Hematopoietic multipotent progenitor cell treated with erythropoietin and hydrocortisone succinate and interleukin-3 and kit ligand, for 4 days (in vitro differentiated cells): ENCODE measurements at regions not wholly inside any gene's neighbourhood (a gene's known extent, or its start where the extent isn't known, plus 50 kb on each side); places are given as distances from the start of the nearest gene placed in this dataset.

ENCODE experiments used
- DNase-seq: peaks from one replicate; pipeline ENCODE4 v3.0.0-alpha.2; 2015

DNA sequence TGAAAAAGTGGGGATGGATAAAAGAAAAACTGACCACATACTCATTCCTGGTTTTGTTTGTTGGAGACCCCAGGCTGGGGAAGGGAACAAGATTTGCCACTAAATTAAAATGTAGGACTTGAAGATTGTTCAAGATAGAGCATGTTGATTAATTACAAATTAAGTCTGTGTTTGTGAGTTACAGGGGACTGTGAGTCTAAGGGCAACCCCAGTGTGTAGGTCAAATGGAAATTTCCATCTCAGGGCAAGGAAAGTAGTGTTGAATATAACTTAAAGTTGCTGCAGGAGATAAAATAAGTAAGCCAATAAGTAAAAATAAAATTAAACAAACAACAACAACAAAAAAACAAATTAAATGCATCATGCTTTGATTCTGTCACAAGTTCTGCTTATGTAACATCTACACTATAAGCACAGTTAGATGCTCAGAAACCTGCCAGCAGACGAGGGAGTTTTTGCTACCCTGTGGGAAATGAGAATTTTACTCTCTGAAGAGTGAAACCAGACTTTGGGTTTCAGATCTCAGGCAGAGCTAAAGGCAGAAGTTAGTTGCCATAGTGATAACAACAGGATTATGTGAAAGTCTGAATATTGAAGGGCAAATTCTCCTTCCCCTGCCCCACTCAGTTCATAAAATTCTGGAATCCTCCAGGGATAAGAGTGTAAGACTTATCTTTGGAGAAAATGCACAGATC lies 352.3 kb downstream of the GRXCR1 start:
- no peak for DNase-seq

DNA sequence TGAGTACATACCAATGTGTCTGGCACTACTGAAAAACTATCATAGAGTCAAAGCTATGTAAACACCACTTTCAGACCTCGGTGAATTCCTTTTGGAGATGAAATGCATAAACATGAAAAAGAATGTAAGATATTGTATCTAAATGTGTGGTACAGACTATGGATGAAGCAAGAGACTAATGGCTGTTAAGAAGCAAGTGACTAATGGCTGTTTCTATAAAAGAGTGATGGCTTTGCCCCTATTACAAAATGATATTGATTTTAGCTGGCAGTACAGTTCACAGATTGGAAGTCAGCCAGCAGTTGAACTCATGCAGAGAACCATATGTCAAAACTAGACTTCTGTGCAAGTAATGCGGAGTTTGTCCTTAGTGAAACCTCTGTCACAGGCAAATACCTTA lies 359.3 kb downstream of the GRXCR1 start:
- no peak for DNase-seq

DNA sequence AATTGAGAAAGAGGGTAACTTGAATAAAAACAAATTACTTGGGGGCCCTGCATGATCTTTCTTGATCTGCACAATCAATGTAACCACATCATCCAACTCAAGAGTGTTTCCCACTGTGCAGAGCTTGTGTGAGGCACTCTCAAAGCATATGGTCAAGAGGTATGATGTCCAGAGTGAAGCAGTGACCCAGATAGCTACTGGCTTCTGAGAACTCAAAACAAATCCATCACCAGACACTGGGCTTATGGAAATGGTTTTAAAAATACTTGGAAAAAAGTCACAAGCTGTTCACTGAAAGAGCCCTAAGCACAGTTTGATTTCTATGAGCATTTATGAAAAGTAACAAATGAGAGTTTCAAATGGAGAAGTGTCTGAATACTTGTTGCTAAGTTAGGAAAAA lies 361.0 kb downstream of the GRXCR1 start:
- DNase-seq, result no peak

DNA sequence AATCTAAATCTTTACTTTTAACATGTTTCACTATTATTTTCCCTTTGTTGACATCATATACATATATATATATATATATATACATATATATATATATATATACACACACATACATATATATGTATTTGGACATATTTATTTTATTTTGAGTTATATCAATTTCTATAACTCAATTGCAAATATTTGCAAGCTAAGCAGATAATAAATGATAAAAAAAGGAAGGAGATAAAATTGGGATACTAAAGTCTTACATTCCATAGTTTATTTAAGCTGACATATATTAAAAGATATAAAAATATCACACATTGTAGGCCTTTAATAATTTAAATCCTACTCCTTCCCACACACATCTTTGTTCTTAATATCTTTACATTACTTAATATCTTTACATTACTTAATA lies 372.2 kb downstream of the GRXCR1 start:
- no peak for DNase-seq

DNA sequence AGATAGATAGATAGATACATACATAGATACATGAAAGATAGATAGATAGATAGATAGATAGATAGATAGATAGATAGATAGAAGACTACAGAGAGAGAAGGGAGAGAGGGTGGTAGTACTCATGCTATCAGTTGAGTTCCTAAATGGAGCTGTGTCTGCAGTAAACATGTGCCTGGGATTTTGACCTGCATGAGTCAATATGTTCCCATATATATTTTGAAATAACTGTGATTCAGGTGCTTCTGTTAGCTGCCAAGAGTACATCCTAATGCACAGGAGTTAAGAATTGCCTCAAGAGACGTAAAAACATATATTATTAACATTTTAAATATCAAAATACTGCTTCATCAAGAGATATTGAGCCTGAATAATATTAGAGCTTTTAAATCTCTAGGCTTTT lies 379.4 kb downstream of the GRXCR1 start:
- no peak for DNase-seq

DNA sequence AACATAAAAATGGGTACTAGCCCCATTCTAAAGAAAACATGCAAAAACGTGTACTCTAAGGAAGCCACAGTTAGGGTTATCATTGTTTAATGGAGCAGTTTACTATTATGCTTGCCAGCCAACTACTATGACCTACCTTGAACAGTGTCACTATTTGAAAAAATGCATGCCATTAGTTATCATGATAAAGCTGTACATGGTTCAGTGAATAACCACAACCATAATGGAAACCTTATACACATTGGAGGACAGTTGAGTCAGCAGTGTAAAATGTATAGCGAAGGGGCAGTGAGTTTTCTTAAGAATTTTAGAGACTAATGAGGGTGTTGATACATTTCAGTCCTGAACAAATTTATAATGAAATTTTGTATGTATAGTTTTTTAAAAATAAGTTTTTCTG lies 381.9 kb downstream of the GRXCR1 start:
- DNase-seq, result no peak

DNA sequence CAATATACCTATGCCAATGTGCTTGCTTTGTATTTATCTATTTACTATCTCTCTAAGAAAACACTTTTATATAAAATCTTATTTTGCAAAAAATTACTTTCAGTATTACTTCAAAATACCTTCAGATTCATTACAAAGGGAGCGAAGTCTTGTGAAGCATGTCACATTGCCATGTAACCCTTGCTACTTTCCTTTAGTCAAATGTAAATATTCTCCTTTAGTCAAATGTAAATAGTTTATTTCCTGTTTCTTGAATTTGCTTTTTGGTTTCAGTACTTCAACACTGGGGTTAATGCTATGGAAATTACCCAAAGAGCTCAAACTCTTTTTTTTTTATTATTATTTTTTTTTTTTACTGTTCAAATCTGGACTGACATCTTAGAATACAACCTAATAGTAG lies 383.3 kb downstream of the GRXCR1 start:
- no peak for DNase-seq

DNA sequence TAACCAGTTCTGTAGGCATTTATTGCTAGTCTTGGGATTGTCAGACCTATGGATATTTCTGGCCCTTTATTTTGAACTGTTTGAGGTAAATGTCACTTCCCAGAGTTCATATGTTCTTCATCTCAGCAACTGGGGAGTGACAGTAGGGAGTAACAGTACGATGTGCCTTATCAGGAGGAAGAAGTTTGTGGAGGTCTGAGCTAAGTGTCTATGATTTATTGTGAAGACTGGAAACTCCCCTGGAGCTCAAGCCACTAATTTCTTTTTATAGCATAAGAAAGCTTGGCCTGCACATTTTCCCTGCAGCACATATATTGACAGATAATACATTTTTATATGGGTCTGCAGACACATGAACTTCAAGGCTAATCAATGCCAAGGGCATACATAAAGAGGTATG lies 383.8 kb downstream of the GRXCR1 start:
- DNase-seq, result no peak

DNA sequence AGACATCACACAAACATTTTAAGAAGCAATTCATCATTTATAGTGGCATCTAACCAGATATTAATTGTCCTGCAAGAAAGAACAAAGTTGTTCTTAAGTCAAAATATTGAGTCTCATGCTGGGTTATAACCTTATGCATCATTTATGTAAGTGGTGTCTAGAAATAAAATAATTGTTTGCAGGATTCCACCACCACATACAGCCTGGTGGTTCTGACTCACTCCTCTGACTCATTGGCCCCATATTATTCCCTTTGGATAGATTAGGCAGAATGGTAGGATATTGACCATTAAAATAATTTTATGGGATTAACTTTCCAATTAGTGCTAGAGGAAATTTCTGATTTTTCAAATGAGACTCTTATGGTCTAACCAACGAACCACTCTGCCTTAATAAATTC lies 384.5 kb downstream of the GRXCR1 start:
- DNase-seq, result no peak

DNA sequence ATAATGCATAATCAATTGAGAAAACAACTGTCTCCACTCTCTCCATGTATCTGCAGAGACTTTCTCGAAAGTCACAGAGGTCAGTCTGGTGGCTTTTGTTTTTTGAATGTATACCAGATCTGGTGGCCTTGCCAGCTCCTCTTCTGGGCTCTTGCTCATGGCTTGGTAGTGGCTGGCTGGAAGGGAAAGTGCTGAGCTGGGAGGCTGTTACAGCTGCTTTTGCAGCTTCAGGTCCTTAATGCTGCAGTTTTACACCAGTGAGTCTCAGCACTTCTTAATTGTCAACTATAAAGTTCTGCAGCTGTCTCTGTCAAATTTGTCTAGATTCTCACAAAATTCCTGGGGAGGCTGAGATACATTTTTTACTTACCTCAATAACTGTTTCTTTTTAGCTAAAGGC lies 390.0 kb downstream of the GRXCR1 start:
- DNase-seq, result no peak

DNA sequence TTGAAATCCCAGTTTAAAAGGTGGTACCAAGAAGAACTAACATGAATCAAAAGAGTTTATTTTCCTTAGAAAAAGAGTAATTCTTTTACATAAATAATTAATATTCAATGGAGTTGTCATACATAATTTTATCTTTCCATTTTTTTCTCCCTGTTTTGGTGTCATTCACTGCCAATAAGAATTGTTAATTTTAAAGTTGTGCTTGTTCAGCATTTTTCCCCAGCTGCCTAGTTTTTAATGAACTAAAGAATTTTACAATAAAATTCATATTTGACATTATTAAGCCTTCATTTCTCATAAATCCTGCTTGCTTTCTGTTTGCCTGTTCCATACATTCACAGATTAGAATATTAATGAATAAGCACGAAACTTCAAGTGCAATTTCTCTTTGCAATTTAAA lies 393.6 kb downstream of the GRXCR1 start:
- no peak for DNase-seq

DNA sequence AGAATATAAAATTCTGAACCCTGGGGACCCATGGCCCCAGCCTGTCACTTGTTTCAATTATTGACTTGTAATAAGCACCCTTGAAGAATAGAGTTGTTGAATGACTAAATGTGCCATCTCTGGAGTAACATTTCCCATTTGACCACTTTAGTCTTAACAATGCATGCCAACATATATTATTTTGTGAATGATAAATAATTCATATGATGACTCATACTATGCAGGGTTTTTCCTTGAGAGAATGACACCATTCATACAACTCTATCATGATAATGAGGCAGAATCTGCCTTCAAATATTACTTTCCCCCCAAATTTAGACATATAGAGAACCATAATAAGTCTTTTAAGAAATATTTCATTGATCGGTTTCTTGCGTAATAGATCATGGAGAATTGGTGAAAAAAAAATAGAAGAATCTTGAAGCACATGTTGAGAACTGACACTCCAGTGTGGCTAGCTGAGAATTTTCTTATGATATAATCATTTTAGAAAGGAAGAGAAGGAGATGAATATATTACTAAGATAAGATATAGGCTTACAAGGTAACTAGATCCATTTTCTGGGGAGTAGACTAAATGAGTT lies 404.5 kb downstream of the GRXCR1 start:
- DNase-seq, result no peak

DNA sequence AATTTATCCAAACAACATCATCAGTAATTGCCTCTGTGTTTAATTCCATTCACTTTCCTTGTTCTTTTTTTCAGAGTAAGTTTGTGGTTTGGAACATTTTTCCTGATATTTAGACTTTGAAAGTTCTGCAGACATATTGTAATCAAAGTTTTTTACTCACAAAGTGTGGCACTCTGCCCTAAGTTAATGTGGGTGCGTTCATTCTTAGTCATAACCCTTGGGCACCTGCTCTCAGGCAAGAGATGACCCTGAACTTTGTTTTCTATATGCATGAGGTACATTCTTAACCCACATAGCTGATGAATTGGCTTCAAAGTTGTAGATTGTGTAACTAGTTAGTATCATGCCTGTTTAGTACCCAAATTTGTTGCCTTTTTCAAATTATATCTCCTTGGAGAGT lies 424.3 kb downstream of the GRXCR1 start:
- DNase-seq, result no peak

DNA sequence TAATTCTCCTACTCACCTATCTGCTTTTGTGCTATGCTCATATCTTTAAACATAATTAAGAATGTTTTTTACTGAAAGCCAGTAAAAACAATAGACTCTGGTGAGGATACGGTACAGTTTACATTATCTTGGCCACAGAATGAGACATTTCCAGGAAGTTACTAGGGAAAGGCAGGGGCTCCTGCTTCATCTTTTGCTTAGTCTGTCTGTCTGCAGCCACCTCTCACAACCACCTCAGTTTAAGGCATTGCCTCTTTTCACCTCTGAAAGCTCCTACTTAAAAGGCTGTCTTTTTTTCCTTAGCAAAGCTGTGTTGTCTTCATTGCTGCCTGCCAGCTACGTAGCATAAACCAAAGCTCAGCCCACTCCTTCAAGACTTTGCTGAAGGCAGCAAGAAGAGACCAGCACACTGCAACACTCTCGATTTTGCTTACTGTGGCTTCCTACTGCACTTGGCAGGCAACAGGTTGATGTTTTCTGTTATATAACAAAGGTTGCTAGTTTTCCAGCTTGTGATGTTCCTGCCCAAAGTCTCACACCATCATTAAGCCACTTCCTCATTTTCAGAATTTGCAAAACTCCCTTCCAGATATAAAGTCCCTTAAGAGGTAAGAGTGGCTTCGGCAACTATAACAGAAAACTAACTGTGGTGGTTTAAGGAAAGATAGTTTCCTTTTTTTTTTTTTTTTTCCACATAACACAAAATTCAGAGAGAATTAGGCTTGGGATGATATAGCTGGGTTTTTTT lies 432.9 kb downstream of the GRXCR1 start:
- DNase-seq, result peak; percentile 41

DNA sequence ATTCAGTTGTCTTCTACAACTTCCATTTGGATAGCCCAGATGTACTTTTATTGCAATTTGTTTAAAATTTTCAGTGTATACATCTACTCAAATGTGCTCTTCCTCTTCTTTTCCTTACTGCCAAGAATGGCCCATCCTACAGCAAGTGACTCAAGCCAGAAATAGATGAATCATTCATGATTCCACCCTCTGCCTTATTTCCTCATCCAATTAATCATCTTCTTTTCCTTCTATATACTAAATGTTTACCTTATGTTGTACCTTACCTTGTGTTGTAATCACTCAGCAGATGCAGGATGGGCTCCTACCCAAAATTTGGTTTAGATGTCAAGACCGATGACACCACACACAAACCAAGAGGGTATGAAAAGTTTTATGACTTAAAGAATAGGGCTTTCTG lies 437.8 kb downstream of the GRXCR1 start:
- DNase-seq, result no peak

DNA sequence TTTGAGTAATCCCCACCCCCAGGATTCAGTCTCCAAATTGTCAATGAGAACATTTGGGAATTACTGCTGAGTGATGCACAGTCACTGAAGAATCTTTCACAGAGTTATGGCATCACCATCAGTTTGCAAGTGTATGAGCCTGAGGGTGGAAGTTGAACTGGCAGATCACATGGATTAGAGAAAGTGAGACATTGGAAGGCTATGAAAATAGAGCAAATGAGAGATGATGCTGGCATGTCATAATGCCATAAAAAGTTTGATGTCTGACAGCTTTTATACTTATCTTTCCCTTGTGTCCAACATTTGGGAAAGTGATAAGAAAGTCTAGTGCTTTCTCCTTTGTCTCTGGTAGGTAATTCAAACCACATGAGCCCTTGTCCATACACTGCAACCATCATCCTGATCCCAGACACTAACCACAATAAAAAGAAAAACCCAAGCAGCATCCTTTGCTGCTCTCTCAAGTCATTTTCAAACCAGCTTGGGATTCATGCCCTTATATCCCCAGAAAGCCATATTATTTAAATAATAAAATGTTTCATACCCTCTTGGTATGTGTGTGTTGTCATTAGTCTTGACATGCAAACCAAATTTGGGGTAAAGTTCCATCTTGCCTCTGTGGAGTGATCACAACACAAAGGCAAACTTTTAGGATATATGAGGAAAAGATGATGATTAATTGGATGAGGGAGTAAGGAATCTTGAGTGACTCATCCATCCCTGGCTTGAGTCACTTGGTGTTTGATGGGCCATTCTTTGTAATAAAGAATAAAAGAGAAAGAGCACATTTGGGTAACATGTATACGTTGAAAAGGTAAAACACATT lies 438.9 kb downstream of the GRXCR1 start:
- DNase-seq, result no peak

DNA sequence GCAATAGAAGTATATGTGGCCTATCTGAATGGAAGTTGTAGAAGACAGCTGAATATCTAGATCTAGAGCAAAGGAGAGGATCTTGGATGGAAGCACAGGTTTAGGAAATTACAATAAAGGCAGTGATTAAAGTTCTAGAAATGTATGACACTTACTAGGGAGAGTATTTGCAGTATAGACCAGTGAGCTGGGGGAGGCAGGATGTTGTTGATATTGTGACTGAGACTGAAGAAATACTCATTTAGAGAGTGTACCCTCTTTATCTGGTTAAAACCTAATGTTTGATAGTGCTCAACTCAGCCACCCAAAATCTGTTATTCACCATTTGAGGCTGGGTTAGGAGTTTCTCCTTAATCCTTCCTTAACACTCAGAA lies 439.5 kb downstream of the GRXCR1 start:
- DNase-seq, result no peak

DNA sequence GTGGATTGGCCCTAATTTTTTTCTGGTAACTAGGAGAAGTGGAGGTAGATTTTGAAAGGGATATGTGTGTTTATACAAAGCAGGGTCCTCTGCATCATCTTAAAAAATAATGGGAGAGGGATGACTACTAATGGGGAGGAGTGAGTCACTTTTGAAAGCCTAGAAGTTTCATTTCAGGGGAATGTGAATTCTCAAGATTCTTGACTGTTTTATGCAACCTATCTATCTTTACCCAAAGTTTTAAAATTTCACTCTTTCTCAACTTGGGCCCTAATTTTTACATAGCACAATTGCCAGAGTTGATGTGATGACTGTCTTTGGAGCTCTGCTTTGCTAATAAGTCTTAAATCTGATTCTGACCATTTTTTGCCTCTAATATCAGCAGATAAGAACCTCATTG lies 445.2 kb downstream of the GRXCR1 start:
- DNase-seq, result no peak

DNA sequence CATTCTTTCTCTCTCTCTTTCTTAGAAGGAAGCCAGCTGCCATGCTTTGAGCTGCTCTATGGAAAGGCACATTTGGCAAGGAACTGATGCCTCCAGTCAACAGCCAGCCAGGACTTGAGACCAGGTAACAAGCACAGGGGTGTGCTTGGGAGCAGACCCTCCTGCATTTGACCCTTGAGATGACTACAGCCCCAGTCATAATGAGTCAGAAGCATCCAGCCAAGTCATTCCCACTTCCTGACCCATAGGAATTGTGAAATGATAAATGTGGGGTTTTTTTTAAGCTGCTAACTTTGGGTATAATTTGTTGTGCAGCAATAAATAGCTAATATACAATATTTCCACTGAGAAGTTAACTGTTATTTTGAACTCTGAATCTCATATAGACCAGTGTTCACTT lies 446.9 kb downstream of the GRXCR1 start:
- DNase-seq, result no peak

DNA sequence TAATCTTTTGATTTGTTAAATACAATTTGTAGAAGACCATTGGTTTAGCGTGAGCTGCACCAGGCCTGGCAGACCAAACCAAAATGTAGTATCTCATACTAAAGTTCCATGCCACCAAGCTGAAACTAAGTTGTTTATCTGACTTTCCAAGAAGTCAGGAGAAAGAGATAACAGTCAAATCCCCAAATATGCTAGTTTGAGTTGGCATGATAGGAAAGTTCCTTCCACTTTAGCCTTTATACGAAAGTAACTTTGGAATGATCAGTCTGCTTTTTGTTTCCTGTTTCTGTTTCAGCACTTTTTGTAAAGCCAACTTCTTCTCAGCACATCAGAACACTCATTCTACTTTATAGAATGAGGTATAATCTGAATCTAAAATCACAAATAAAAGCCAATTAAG lies 449.2 kb downstream of the GRXCR1 start:
- no peak for DNase-seq

DNA sequence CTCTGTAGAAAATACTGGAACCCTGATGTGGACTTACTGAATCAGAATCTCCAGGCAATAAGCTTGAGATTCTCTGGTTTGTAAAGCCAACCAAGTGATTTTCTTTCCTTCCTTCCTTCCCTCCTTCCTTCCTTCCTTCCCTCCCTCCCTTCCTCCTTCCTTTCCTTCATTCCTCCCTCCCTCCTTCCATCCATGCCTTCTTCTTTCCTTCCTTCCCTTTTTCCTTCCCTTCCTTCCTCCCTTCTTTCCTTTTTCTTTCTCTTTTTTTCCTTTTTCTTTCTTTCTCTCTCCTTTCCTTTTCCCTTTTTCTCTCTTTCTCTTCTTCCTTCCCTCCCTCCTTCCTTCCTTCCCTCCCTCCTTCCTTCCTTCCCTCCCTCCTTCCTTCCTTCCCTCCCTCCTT lies 450.8 kb downstream of the GRXCR1 start:
- DNase-seq, result no peak

DNA sequence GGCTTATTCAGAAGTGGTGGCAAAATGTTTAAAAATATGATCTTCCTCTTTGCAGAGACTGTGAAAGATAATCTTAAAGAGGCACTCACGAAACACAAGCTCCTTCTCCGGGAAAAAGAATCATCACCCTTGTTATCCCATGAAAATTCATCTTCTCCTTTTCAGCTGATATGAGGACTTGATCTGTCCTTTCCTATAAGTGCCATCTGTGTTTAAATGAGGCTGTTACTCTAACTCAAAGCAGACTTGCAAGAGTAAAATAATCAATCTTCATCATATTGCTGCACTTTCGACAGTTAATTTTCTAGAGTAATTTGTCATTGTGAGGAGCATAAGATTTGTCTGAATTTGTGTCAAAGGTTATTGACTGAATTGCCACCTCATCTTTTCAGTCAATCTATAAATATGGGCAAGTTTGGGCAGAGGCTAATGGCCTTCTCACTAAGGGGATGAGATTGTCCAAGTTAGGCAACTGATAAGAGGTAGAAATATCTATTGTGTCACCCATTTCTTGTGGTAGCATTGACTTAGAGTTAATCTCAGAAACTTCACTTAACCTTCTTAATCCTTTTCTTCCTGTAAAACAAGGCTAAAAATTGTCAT lies 452.9 kb downstream of the GRXCR1 start:
- no peak for DNase-seq

DNA sequence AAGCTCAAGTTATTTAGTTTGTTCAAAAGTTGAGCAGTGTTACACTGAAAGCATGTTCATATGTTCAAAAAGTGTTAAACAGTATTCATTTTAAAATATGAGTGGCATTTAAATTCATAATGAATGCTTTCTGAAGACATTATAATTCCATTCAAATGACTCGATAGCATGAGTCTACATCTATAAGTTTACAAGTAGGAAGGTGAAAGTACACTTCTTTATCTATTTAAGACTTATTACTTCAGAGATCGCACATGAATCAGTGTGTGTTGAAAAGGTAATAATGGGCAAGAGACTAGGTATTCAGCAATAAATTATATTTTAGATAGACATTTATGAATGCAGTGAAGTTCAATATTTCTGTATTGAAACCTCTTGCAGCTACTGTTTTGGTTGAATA lies 456.1 kb downstream of the GRXCR1 start:
- DNase-seq, result no peak
